NCI-H345 (cell line): ENCODE measurements at regions not wholly inside any gene's neighbourhood (a gene's known extent, or its start where the extent isn't known, plus 50 kb on each side); places are given as distances from the start of the nearest gene placed in this dataset.

Source experiments
- DNase-seq: peaks from one replicate; lab custom pipeline; 2025; lab: John Stamatoyannopoulos, UW

GRCh38 chr17:73694491-73694890 is 50.2 kb upstream of the SDK2 start:
- DNase-seq, result no peak

DNA sequence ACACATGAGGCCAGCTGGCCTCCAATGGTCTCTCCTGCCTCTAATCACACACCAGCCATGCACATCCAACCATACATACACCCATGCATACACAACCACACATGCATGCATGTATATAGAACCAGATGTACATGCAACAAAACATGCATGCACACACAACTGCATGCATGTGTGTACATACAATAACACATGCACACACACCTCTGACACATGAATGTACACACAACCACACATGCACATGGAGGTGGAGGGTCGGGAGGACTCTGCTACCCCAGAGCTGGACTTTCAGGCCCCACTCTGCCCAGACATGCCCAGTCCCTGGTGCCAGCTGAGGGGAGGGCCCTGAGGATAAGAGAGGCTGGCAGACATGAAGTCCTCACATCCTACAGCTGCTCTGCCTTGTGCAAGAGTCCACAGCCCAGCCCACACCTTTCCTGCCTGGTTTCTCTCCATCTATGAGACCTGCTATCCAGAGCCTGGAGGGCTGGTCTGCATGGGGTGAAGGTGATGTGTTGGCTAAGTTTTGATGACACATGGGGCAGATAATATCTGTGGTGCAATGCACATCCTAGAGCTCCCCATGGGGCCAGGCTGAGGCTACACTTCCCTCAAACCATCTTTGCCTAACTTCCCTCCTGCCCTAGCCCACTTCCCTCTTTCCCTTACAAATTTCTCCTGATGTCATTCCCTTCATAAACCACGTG is 50.9 kb upstream of the SDK2 start:
- DNase-seq, result peak; percentile 68

DNA sequence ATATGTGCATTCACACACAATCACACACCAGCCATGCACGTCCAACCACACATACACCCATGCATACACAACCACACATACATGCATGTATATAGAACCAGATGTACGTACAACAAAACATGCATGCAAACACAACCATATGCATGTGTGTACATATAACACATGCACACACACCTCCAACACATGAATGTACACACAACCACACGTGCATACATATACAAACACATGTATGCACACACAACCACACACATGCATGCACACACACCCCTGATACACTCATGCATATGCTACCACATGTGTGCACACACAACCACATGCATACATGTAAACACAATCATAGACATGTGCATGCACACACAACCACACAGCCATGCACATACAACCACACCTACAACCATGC is 52.0 kb upstream of the SDK2 start:
- DNase-seq, result no peak

- peak; percentile 95 for DNase-seq
Measured at GRCh38 chr17:73697872-73698271, 53.6 kb upstream of the SDK2 start.

DNA sequence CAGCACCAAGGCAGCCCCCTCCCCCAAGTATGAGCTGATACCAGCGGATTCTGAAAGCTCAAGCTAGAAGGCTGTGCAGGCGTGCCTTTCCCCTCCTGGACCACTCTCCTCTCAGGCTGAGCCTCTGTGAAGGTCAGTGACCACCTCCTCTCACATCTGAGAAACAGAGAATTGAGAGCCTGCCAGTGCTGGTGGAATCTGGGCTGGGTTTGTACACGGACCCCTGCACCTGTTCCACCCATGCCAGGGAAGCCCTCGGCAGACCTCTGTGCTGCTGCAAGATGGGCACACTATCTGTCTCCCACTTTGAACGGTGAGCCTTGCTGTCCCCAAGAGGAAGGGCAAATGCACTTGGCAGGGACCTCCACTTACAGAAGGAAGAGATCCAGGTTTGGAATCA is 54.7 kb upstream of the SDK2 start:
- no peak for DNase-seq

DNA sequence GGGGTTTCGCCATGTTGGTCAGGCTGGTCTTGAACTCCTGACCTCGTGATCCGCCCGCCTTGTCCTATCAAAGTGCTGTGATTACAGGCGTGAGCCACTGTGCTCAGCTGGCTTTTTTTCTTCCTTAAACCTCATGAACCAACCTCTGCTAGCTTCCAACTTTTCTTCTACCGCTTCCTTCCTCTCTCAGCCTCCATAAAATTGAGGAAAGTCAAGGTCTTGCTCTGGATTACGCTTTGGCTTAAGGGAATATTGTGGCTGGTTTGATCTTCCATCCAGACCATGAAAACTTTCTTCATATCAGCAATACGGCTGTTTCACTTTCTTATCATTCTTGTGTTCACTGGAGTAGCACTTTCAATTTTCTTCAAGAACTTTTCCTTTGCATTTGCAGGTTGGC is 57.5 kb upstream of the SDK2 start:
- DNase-seq, result no peak

GRCh38 chr17:73703192-73703591 is 58.9 kb upstream of the SDK2 start:
- no peak for DNase-seq

DNA sequence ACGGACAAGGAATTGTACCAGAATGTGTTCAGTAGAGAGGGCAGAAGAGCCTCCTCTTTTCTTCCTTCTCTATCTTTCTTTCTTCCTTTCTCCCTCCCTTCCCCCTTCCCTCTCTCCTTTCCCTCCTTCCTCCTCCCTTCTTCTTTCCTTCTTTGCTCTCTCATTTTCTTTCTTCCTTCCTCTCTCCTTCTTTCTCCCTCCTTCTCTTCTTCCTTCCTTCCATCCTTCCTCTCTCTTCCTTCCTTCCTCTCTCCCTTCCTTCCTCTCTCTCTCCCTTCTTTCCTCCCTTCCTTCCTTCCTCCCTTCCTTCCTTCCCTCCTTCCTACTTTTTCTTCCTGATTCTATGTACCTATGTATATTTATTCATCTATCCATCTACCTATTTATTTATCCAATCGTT is 59.7 kb upstream of the SDK2 start:
- no peak for DNase-seq

DNA sequence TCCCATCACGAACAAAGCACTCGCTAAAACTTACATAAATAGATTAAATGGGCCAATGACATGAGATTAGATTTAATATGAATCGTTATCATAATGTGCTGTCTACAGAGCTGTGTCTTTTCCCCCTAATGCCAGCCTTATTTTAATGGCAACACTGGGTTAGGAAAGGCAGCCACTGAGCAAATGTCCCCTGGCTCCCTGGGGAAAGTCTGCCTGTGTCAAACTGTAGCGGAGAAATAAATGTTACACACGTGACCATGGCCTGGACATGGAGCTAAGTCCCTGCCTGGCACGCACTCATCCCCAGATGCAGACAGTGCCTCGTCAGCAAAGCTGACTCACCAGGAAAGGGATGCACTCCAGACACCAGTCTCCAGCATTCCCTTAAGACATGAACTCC is 61.3 kb upstream of the SDK2 start:
- peak; percentile 66 for DNase-seq

DNA sequence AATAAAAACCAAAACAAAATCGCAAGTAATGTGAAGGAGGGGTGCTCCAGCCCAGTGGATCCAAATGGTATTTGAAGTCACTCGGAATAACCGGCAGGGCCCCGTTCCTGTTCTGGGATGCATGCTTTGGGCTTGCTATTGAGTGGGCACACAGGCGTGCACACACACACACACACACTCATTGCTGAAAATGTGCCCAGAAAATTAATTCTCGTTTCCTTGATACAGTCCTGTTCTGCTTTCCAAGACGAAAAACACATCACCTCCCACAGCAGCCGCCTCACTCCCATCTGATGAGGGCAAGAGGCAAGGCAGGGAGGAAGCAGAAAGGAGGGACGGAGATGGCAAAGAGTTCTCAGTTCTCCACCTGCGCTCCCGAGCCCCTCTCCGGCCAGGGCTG is 62.2 kb upstream of the SDK2 start:
- DNase-seq, result no peak

DNA sequence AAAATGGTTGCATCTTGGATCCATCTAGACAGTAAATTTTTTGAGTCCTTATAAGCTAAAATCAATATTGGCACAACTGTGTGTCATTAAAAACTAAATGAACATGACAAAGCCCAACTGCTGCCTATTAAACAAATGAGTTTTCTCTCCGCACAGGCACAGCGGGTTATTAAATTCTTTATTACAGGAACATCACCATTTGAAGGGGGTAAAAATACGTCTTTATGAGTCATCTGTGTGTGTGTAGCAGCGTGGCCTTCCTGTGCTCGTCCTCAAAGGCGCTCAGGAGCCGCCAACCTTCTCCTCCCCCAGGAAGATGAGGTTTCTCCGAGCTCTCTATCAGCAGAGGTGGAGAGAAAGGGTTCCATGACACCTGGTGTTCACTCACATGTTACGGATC is 62.6 kb upstream of the SDK2 start:
- DNase-seq, result peak; percentile 31

- DNase-seq, result no peak
Measured at GRCh38 chr17:73707358-73707757, 63.1 kb upstream of the SDK2 start.

- DNase-seq, result peak; percentile 82
Measured at GRCh38 chr17:73710095-73710592, 65.9 kb upstream of the SDK2 start.

DNA sequence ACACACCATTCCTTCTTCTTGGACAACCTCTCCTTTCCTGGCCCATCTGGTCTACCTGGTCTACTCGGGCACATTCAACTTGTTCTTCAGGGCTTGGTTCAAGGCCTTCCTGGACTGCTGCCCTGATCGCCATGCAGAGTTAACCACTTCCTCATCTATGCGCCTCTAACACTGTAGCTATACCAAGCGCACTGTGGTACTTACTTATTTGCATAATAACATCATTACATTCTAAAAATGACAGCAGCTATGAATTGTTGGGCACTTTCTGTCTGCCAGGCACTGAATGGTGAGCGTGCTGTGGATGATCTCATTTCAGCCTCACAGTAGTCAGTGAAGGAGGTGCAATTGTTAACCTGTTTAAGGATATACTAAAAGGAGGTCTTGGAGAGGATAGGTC is 66.9 kb upstream of the SDK2 start:
- DNase-seq, result no peak

DNA sequence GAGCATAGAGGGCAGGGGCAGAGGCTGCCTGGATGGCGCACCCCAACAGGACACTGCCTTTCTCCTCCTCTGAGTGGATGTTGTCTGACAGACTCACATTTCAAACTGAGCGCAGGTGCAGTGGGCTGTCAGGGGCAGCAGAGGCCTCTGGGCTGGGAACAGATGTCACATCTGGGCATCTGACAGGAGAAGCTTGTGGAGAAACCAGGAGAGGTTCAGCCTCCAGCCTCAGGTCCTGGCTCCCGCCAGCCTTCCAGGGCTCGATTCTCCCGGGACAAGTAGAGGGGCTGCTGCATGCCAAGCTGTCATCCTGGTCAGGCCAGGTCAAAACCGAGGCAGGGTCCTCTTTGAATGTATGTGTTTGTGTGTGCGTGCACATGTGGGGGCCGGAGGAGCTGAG is 67.7 kb upstream of the SDK2 start:
- DNase-seq, result no peak

- no peak for DNase-seq
Measured at GRCh38 chr17:73713136-73713535, 68.9 kb upstream of the SDK2 start.

- DNase-seq, result no peak
Measured at GRCh38 chr17:73715769-73716168, 71.5 kb upstream of the SDK2 start.

DNA sequence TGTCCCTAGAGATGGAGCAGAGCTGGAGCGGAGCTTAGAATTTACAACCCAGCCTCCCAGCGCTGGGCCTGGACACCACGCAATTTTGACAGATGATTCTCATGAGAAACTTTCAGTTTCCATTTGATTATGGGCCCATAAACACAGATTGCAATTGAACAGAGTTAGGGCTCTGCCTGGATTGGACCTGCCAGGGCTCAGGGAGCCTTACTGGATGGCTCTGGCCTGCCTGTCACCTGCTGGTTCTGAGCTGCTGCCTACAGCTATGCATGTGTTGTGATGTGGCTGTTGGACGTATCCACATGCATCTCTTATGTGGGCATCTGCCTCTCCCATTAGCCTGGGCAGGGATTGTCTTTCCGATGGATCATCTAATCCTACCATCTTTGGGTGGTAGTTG is 73.4 kb upstream of the SDK2 start:
- DNase-seq, result no peak

- no peak for DNase-seq
Measured at GRCh38 chr17:73718362-73718761, 74.1 kb upstream of the SDK2 start.

- DNase-seq, result no peak
Measured at GRCh38 chr17:73718912-73719311, 74.7 kb upstream of the SDK2 start.

- DNase-seq, result peak; percentile 88
Measured at GRCh38 chr17:73719588-73720071, 75.4 kb upstream of the SDK2 start.

- DNase-seq, result peak; percentile 86
Measured at GRCh38 chr17:73720187-73720834, 76.1 kb upstream of the SDK2 start.

GRCh38 chr17:73722165-73722564 is 77.9 kb upstream of the SDK2 start:
- DNase-seq, result peak; percentile 56

- no peak for DNase-seq
Measured at GRCh38 chr17:73723317-73723716, 79.1 kb upstream of the SDK2 start.
